Femur (tissue), 1 donor: ENCODE measurements at regions not wholly inside any gene's neighbourhood (a gene's known extent, or its start where the extent isn't known, plus 50 kb on each side); places are given as distances from the start of the nearest gene placed in this dataset.
"Not testable (repeated sequence)": the region's sequence is repeated elsewhere in the genome, so short reads cannot be mapped to it uniquely, and the experiment has no call there.

ENCODE experiments used
- DNase-seq: peaks from one replicate; pipeline ENCODE4 v3.0.0-alpha.2; 2017

DNA sequence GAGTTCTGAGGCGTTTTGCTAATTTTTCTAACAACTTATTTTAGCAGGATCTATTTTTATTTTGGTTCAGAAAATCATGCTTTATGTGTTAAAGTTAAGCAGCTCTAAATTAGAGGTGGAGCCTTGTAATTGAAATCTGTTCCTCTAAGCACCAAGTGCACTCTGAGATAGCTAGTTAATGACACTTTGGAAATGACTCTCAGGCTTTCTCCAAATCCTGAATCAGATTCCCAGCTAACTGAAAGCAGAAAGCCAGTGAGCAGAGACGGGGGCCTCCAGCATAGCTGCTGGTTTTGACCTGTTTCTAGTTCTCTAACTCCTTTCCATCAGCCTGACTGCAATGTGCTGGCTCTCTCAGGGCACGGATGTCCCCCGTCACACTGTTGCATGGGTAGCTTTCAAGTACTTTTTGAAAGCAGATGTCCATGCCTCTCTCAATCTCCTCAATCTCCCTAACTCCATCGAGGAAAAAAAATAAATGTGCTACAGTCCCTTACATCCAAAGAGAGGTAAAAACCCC is 326.5 kb downstream of the SATB2 start:
- DNase-seq = no peak

DNA sequence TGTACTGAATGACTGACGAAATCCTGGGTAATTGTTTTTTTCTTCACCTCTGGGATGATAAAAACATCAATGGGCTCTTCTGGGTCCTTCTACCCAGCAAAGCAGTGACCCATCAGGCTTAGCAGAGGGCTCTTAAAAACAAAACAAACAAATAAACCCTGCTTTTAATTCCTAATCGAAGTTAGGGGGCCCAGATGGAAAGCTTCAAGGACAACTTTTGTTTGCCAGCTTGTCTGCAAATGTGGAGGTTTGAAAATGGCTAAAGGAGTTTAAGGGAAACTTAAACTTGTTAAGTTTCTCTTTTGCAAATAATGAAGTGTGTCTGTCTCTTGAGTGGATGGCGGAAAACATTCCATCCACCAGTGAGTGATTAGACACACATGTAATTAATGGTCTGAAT is 327.2 kb downstream of the SATB2 start:
- no peak for DNase-seq

GRCh38 chr2:199128476-199129229 is 329.1 kb downstream of the SATB2 start:
- no peak for DNase-seq

DNA sequence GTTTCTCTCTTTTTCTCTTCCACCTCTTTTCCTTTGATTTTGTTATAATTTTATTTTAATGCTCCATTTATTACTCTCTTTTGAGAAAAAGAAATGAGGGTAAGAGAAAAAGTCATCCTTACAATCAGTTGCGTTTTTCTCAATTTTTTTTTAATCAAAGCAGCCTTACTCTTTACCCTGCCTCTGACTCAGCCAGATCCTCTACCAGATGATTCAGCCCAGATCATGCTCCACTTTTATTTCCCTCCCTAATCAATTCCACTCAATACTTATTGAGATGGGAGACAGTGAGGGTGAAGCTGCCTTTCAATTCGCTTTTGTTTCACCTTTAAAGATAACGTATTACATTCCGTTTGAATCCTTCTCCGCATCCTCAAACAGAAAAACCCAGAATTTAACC is 337.9 kb downstream of the SATB2 start:
- DNase-seq = no peak

DNA sequence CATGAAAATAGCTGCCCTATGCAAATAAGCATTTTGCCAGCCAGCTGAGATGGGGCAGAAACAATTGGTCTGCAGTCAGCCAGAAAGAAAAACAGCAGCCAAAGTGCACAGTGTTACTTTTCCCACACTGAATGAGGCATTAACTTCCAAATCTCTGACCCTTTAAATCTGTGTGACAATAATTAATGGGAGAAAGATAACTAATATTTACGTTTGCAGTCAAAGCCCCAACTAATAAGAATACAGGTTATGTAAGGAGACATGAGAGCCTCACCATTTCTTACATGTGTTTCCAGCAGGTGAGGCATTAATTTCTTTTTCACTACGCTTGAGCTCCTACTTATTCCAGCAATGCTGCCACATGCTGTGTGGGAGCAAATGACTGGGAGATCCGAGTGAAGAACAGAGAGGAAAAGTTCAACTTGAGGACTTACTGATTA is 339.0 kb downstream of the SATB2 start:
- no peak for DNase-seq

- no peak for DNase-seq
Observed at GRCh38 chr2:199115169-199115568, 342.6 kb downstream of the SATB2 start.

GRCh38 chr2:199113111-199113510 is 344.6 kb downstream of the SATB2 start:
- DNase-seq = no peak

DNA sequence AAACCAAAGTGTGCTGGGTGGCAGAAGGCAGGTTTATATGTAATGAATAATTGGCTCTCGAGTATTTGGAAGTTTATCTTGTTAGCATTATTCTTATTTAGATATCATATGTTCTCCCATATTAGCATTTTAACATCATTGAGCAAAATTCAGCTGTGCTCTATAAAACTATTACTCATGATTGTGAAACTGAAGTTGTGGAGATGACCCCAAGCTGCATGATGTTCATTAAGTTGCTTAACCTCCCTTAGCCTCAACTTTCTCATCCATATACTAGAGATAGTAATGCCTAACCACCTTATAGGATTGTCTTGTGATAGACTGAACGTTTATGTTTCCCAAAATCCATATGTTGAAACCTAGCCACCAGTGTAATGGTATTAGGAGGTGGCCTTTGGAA is 346.3 kb downstream of the SATB2 start:
- no peak for DNase-seq

- DNase-seq = no peak
Observed at GRCh38 chr2:199108056-199108455, 349.7 kb downstream of the SATB2 start.

- no peak for DNase-seq
Observed at GRCh38 chr2:199105826-199106225, 351.9 kb downstream of the SATB2 start.

- no peak for DNase-seq
Observed at GRCh38 chr2:199101487-199101886, 356.3 kb downstream of the SATB2 start.

- DNase-seq = no peak
Observed at GRCh38 chr2:199100326-199101110, 357.2 kb downstream of the SATB2 start.

DNA sequence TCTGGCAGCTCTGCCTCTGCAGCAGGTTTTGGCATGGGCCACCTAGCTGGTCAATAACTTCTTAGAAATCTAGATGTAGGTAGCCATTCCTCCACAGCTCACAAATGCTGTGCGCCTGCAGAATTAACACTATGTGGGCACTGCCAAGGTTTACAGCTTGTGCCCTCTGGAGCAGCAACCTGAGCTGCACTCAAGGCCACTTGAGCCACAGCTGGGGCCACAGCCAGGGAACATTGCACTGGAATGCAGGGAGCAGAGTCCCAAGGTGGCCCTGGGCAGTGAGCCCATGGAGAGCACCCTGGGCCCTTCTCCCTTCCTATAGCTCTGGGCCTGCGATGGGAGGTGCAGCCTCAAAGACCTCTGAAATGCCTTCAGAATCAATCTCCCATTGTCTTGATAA is 365.3 kb downstream of the SATB2 start:
- no peak for DNase-seq

- DNase-seq = no peak
Observed at GRCh38 chr2:199085261-199085660, 372.5 kb downstream of the SATB2 start.

GRCh38 chr2:199070322-199070949 is 387.3 kb downstream of the SATB2 start:
- no peak for DNase-seq

- DNase-seq = no peak
Observed at GRCh38 chr2:199064201-199064600, 393.5 kb downstream of the SATB2 start.

- no peak for DNase-seq
Observed at GRCh38 chr2:199057936-199058335, 399.8 kb downstream of the SATB2 start.

DNA sequence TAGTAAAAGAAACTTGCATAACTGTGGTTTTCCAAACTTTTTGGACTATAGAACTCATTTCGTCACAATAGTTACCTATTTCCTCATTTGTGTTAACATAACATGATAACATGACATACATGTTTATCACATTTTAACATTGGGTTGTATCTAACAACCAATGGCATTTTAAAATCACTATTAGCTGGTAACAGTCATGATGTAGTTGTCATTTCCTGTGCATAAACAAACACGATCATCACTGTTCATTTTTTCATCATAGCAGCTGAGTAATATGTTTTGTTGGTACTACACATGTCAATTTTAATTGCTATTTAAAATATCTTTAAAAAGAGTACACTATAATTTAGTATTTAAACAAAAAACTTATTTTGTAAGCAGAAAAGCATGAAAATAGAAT is 402.4 kb downstream of the SATB2 start:
- no peak for DNase-seq

DNA sequence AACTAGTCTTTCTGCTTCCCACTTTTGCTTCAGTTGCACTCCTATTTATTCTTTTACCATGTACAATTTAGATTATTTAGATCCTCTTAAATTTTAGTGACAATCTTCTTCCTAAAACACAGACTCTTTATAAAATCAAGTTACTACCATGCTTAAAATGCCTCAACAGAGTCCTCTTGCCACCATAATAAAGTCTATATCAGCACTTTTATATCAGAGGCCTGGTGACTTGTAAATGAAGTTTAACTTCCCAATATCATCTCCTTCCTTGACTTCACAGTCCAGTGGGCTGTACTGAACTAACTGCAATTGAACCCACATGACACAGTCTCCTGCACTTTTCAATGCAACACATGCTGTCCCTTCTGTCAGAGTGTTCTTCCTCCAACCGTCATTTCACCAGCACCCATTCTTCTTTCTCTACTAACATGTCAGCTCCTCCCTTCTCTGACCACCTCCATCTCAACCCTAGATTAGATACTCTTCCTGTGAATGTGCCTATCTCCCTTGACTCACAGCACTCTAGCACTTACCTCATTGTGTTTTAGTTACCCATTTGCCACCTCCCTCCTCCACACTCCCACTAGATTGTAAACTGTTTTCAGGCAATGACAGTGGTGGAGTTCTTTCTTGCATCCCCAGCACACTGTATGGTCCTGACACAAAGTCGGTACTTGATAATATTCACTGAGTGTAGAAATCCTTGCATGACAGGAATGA is 414.9 kb downstream of the SATB2 start:
- DNase-seq = no peak

DNA sequence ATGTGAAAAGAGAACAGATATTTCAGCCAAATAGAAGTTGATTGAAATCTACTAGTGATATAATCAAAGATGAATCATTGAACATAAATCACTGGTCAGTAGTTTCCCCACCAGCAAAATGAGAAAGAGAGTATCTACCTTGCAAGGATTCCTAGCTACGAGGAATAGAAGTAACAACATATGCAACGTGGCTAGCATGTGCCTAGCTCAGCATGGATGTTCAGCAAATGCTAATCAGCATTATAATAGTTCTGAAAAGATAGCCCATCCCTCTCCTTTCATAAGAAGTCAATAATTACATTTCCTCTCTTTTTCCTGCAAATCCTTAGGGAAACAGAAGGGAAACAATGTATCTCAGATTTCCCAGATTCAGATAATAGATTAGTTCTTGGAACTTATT is 417.2 kb downstream of the SATB2 start:
- no peak for DNase-seq

GRCh38 chr2:199033761-199034160 is 424.0 kb downstream of the SATB2 start:
- DNase-seq = not testable (repeated sequence)

DNA sequence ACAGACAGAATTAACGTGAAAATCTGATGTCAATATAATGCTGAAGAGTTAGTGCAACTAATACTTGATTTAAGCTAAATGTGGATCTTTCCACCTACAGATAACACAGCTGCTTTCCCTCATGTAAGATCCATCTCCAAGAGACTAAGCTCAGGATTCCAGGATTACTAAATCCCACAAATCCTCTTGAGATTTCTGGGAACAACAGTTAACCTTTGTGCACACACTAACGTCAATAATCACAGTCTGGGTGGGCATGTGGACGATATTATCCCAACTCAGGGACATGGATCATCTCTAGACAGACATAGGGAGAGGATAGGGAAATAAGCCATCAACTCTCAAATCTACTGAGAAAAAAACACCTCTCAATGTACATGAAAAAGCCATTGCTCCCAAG is 432.6 kb downstream of the SATB2 start:
- no peak for DNase-seq

DNA sequence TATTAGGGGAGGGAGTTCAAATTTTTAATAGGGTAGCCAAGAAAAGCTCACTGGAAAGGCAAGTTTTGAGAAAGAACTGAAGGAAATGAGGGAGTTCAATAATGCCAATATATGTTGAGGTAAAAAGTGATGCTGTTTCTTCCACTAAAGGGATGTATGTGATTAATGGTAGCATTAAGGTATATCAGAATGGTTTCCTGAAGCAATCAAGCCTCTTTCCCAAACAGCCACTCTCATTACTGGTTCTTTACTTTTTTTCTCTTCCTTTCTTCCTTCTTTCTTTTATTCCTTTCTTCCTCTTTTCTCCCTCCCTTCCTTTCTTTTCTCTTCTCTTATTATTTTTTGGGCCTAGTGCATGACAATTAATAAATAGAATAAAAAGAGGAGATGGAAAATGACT is 433.5 kb downstream of the SATB2 start:
- DNase-seq = no peak
